PC-9 (cell line): ENCODE measurements at regions not wholly inside any gene's neighbourhood (a gene's known extent, or its start where the extent isn't known, plus 50 kb on each side); places are given as distances from the start of the nearest gene placed in this dataset.

Source experiments
- EZH2 ChIP-seq: fragments of 200-600 bp; sonication (generic); IDR thresholded peaks from 2 replicates; pipeline ENCODE4 v1.8.0; 2017; ENCODE audit warnings: antibody characterized with exemption, low read depth
- TF ChIP-seq, protein P1 (sequence below): fragments of 200-600 bp; sonication (generic); conservative IDR thresholded peaks from 2 replicates; pipeline ENCODE4 v1.6.1; 2017; ENCODE audit warnings: mixed run types, antibody characterized with exemption, mild to moderate bottlenecking, moderate library complexity

- no peak for TF ChIP-seq EZH2
- TF ChIP-seq, protein P1, sequence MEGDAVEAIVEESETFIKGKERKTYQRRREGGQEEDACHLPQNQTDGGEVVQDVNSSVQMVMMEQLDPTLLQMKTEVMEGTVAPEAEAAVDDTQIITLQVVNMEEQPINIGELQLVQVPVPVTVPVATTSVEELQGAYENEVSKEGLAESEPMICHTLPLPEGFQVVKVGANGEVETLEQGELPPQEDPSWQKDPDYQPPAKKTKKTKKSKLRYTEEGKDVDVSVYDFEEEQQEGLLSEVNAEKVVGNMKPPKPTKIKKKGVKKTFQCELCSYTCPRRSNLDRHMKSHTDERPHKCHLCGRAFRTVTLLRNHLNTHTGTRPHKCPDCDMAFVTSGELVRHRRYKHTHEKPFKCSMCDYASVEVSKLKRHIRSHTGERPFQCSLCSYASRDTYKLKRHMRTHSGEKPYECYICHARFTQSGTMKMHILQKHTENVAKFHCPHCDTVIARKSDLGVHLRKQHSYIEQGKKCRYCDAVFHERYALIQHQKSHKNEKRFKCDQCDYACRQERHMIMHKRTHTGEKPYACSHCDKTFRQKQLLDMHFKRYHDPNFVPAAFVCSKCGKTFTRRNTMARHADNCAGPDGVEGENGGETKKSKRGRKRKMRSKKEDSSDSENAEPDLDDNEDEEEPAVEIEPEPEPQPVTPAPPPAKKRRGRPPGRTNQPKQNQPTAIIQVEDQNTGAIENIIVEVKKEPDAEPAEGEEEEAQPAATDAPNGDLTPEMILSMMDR: no peak
These were observed 298.8 kb downstream of the KCNC2 start for GRCh38 chr12:74910831-74911230.
